ENCODE measurements at regions not wholly inside any gene's neighbourhood (a gene's known extent, or its start where the extent isn't known, plus 50 kb on each side); places are given as distances from the start of the nearest gene placed in this dataset.

DNA sequence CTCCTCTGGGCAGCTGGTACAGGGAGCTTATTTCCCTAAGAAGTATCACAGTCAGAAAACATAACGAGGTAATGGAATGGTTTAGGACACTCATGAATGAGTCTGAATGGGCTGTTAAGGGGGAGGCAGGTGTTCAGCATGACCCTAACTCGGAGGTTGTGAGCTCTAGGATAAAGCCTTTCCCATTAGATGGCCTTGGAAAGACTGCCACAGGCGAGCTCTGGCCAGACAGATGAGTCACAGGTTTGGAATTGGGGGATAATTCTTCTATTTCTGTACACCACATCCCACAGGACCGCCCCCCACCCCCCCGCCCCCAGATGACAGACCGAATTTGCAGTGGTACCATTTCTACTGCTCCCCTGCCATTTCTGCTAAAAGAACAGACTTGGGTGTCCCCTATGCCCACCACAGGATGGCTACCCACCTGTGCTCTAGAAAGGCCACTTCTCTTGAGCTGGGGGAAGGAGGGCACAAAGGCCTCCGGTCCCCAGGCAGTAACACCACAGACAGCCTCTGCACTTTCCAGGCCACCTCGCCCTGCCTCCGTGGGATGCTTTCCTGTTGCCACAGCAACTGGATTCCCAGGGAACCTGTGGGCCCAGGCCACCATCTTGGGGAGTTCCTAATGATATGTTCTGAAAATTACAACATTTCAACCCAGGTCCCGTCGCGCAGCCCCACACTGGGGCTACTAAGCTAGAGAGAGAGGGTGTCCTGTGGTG lies 76.7 kb downstream of the TRIM29 start:
- DNase-seq, result no peak
- no peak overlapping the region for H3K4me3 ChIP-seq (ENCODE audit: low read length in 2 of 2)
- ChIA-PET POLR2A (ENCODE audit: partially characterized antibody) (no interaction called here), CTCF (ENCODE audit: partially characterized antibody) (interaction anchor here (1.2 kb wide), 1 partner anchor 47 kb away, joined by 3 read pairs; no protein-coding TSS in a partner anchor)
- peaks cover 7 to 22% of the 10 kb centered on the region in 2 donors for H3K27me3 Mint-ChIP-seq
- no peak overlapping the region for H3K27ac ChIP-seq (ENCODE audit: low read depth, low read length)
- H3K36me3 Mint-ChIP-seq, result no peaks in the 10 kb centered on the region
- no peaks in the 10 kb centered on the region for H3K36me3 ChIP-seq (ENCODE audit: insufficient read depth, low read length)
- no peaks in the 10 kb centered on the region for H3K27me3 ChIP-seq (ENCODE audit: insufficient read depth, low read length)
- no peak overlapping the region for H3K4me3 Mint-ChIP-seq
- H3K4me1 ChIP-seq (ENCODE audit: insufficient read depth, low read length), result no peaks in the 10 kb centered on the region
- intact Hi-C loops (cut with micrococcal nuclease), result no loop called here
- H3K9me3 ChIP-seq (ENCODE audit: control insufficient read depth in 1 of 2, low read length in 2 of 2), result no peaks in the 10 kb centered on the region
- no peaks in the 10 kb centered on the region for H3K4me1 Mint-ChIP-seq
- no peak overlapping the region for H3K27ac Mint-ChIP-seq
- no peaks in the 10 kb centered on the region for H3K9me3 Mint-ChIP-seq

DNA sequence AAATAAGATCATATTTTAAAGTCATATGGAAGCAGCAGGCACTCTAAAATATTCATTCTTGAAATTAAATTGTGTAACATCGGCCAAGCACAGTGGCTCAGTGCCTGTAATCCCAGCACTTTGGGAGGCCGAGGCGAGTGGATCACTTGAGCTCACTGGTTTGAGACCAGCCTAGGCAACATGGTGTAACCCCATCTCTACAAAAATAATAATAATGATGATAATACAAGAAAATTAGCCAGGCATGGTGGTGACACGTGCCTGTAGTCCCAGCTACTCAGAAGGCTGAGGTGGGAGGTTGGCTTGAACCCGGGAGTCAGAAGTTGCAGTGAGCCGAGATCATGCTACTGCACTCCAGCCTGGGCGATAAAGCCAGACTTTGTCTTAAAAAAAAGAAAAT lies 77.4 kb downstream of the TRIM29 start:
- ChIA-PET POLR2A (ENCODE audit: partially characterized antibody) (no interaction called here), CTCF (ENCODE audit: partially characterized antibody) (interaction anchor here (1.2 kb wide), 1 partner anchor 47 kb away, joined by 3 read pairs; no protein-coding TSS in a partner anchor)
- Histone ChIP-seq H3K4me3 (ENCODE audit: low read length in 2 of 2) (no peak overlapping the region), H3K36me3 (ENCODE audit: insufficient read depth, low read length) (no peaks in the 10 kb centered on the region), H3K9me3 (ENCODE audit: control insufficient read depth in 1 of 2, low read length in 2 of 2) (no peaks in the 10 kb centered on the region), H3K4me1 (ENCODE audit: insufficient read depth, low read length) (no peaks in the 10 kb centered on the region), H3K27me3 (ENCODE audit: insufficient read depth, low read length) (no peaks in the 10 kb centered on the region), H3K27ac (ENCODE audit: low read depth, low read length) (no peak overlapping the region)
- Mint-ChIP-seq H3K9me3 (no peaks in the 10 kb centered on the region), H3K4me3 (no peak overlapping the region), H3K27ac (no peak overlapping the region), H3K36me3 (no peaks in the 10 kb centered on the region), H3K4me1 (no peaks in the 10 kb centered on the region), H3K27me3 (peaks cover 10 to 24% of the 10 kb centered on the region in 2 donors)
- intact Hi-C loops (cut with micrococcal nuclease), result no loop called here
- no peak for DNase-seq

DNA sequence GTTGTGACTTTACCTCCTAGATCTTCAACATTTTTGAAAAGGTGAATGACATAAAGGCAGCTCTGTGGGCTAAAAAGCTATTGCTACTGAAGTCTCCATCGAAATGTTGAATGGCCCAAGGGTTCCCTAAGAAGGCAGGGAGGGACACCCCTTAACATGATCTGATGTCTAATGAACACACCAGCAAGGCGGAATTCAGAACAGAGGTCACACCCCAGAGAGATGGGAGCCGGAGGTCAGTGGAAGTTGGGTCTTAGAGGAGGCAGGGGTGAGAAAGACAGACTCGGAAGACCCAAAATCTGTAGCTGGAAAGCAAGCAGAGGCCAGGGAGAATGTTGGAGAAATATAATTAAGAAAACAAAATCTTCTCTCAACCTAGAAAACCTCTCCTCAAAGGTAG lies 79.0 kb downstream of the TRIM29 start:
- H3K36me3 ChIP-seq (ENCODE audit: insufficient read depth, low read length), result no peaks in the 10 kb centered on the region
- H3K36me3 Mint-ChIP-seq, result no peaks in the 10 kb centered on the region
- POLR2A ChIA-PET (ENCODE audit: partially characterized antibody), result no interaction called here
- no peak overlapping the region for H3K27ac ChIP-seq (ENCODE audit: low read depth, low read length)
- peaks cover 13 to 24% of the 10 kb centered on the region in 2 donors for H3K27me3 Mint-ChIP-seq
- no peaks in the 10 kb centered on the region for H3K4me1 ChIP-seq (ENCODE audit: insufficient read depth, low read length)
- H3K9me3 Mint-ChIP-seq, result no peaks in the 10 kb centered on the region
- H3K4me3 ChIP-seq (ENCODE audit: low read length in 2 of 2), result no peak overlapping the region
- CTCF ChIA-PET (ENCODE audit: partially characterized antibody), result no interaction called here
- no peaks in the 10 kb centered on the region for H3K9me3 ChIP-seq (ENCODE audit: control insufficient read depth in 1 of 2, low read length in 2 of 2)
- no peaks in the 10 kb centered on the region for H3K4me1 Mint-ChIP-seq
- H3K4me3 Mint-ChIP-seq, result no peak overlapping the region
- no peak for DNase-seq
- intact Hi-C loops (cut with micrococcal nuclease), result no loop called here
- no peaks in the 10 kb centered on the region for H3K27me3 ChIP-seq (ENCODE audit: insufficient read depth, low read length)
- H3K27ac Mint-ChIP-seq, result no peak overlapping the region

- intact Hi-C loops (cut with micrococcal nuclease), result no loop called here
- no peak overlapping the region for H3K4me3 Mint-ChIP-seq
- ChIA-PET CTCF (ENCODE audit: partially characterized antibody) (interaction anchor here (1.7 kb wide), 1 partner anchor 10 kb away, joined by 3 read pairs; no protein-coding TSS in a partner anchor), POLR2A (ENCODE audit: partially characterized antibody) (no interaction called here)
- H3K27me3 Mint-ChIP-seq, result peaks cover 16 to 25% of the 10 kb centered on the region in 2 donors
- no peaks in the 10 kb centered on the region for H3K9me3 ChIP-seq (ENCODE audit: control insufficient read depth in 1 of 2, low read length in 2 of 2)
- no peaks in the 10 kb centered on the region for H3K9me3 Mint-ChIP-seq
- H3K27ac ChIP-seq (ENCODE audit: low read depth, low read length), result no peak overlapping the region
- no peak for DNase-seq
- H3K4me1 ChIP-seq (ENCODE audit: insufficient read depth, low read length), result no peaks in the 10 kb centered on the region
- H3K27me3 ChIP-seq (ENCODE audit: insufficient read depth, low read length), result no peaks in the 10 kb centered on the region
- no peaks in the 10 kb centered on the region for H3K4me1 Mint-ChIP-seq
- no peaks in the 10 kb centered on the region for H3K36me3 ChIP-seq (ENCODE audit: insufficient read depth, low read length)
- no peak overlapping the region for H3K4me3 ChIP-seq (ENCODE audit: low read length in 2 of 2)
- H3K27ac Mint-ChIP-seq, result no peak overlapping the region
- H3K36me3 Mint-ChIP-seq, result no peaks in the 10 kb centered on the region
Measured at GRCh38 chr11:120057595-120058581, 80.0 kb downstream of the TRIM29 start.

GRCh38 chr11:120057028-120057330 lies 80.9 kb downstream of the TRIM29 start:
- Histone ChIP-seq H3K27ac (ENCODE audit: low read depth, low read length) (no peak overlapping the region), H3K4me3 (ENCODE audit: low read length in 2 of 2) (no peak overlapping the region), H3K27me3 (ENCODE audit: insufficient read depth, low read length) (no peaks in the 10 kb centered on the region), H3K9me3 (ENCODE audit: control insufficient read depth in 1 of 2, low read length in 2 of 2) (no peaks in the 10 kb centered on the region), H3K36me3 (ENCODE audit: insufficient read depth, low read length) (no peaks in the 10 kb centered on the region), H3K4me1 (ENCODE audit: insufficient read depth, low read length) (no peaks in the 10 kb centered on the region)
- no peak for DNase-seq
- H3K4me1 Mint-ChIP-seq, result no peaks in the 10 kb centered on the region
- H3K36me3 Mint-ChIP-seq, result no peaks in the 10 kb centered on the region
- H3K9me3 Mint-ChIP-seq, result peaks cover 0 to 2% (median 0%) of the 10 kb centered on the region in 8 donors
- CTCF ChIA-PET (ENCODE audit: partially characterized antibody), result interaction anchor here (1.7 kb wide), 1 partner anchor 9 kb away, joined by 3 read pairs; no protein-coding TSS in a partner anchor
- POLR2A ChIA-PET (ENCODE audit: partially characterized antibody), result no interaction called here
- peaks cover 15 to 27% of the 10 kb centered on the region in 2 donors for H3K27me3 Mint-ChIP-seq
- H3K4me3 Mint-ChIP-seq, result peak overlapping the region in 1 of 8 donors; percentile 13
- intact Hi-C loops (cut with micrococcal nuclease), result no loop called here
- no peak overlapping the region for H3K27ac Mint-ChIP-seq

GRCh38 chr11:120056301-120057027 lies 81.4 kb downstream of the TRIM29 start:
- no peak for DNase-seq
- H3K9me3 ChIP-seq (ENCODE audit: control insufficient read depth in 1 of 2, low read length in 2 of 2), result no peaks in the 10 kb centered on the region
- ChIA-PET CTCF (ENCODE audit: partially characterized antibody) (interaction anchor here (1.7 kb wide), 1 partner anchor 9 kb away, joined by 3 read pairs; no protein-coding TSS in a partner anchor), POLR2A (ENCODE audit: partially characterized antibody) (no interaction called here)
- no peaks in the 10 kb centered on the region for H3K36me3 ChIP-seq (ENCODE audit: insufficient read depth, low read length)
- peaks cover 16 to 27% of the 10 kb centered on the region in 2 donors for H3K27me3 Mint-ChIP-seq
- H3K27ac ChIP-seq (ENCODE audit: low read depth, low read length), result no peak overlapping the region
- H3K27ac Mint-ChIP-seq, result no peak overlapping the region
- H3K4me3 ChIP-seq (ENCODE audit: low read length in 2 of 2), result no peak overlapping the region
- intact Hi-C loops (cut with micrococcal nuclease), result no loop called here
- no peak overlapping the region for H3K4me3 Mint-ChIP-seq
- H3K9me3 Mint-ChIP-seq, result peaks cover 0 to 3% (median 0%) of the 10 kb centered on the region in 8 donors
- no peaks in the 10 kb centered on the region for H3K4me1 ChIP-seq (ENCODE audit: insufficient read depth, low read length)
- H3K27me3 ChIP-seq (ENCODE audit: insufficient read depth, low read length), result no peaks in the 10 kb centered on the region
- H3K36me3 Mint-ChIP-seq, result no peaks in the 10 kb centered on the region
- no peaks in the 10 kb centered on the region for H3K4me1 Mint-ChIP-seq

DNA sequence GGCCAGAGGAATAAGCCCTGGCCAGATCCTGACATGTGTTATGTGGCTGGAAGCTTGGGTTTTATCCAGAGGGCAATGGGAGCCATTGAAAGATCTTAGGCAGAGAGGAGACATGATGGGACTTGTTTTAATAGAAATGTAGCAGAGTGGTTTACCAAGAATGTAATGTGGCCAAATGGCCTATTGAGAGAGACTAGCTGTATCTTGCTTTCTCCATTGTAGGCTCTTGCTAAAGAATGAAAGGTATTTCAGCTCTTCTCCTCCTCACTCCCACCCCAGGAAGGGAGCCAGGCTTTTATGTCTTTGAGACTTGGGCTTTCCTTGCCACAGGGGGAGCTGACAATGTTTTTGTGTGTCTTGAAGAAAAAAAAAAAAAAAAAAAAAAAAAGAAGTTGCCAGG lies 82.3 kb downstream of the TRIM29 start:
- Mint-ChIP-seq H3K27me3 (peaks cover 15 to 21% of the 10 kb centered on the region in 2 donors), H3K9me3 (peaks cover 0 to 3% (median 0%) of the 10 kb centered on the region in 8 donors), H3K27ac (no peak overlapping the region), H3K4me3 (no peak overlapping the region), H3K4me1 (no peaks in the 10 kb centered on the region), H3K36me3 (no peaks in the 10 kb centered on the region)
- Histone ChIP-seq H3K4me1 (ENCODE audit: insufficient read depth, low read length) (no peaks in the 10 kb centered on the region), H3K4me3 (ENCODE audit: low read length in 2 of 2) (no peak overlapping the region), H3K9me3 (ENCODE audit: control insufficient read depth in 1 of 2, low read length in 2 of 2) (no peaks in the 10 kb centered on the region), H3K27ac (ENCODE audit: low read depth, low read length) (no peak overlapping the region), H3K36me3 (ENCODE audit: insufficient read depth, low read length) (no peaks in the 10 kb centered on the region), H3K27me3 (ENCODE audit: insufficient read depth, low read length) (no peaks in the 10 kb centered on the region)
- POLR2A ChIA-PET (ENCODE audit: partially characterized antibody), result no interaction called here
- DNase-seq, result no peak
- intact Hi-C loops (cut with micrococcal nuclease), result no loop called here
- CTCF ChIA-PET (ENCODE audit: partially characterized antibody), result no interaction called here
